ENCODE measurements at regions not wholly inside any gene's neighbourhood (a gene's known extent, or its start where the extent isn't known, plus 50 kb on each side); places are given as distances from the start of the nearest gene placed in this dataset.

- H3K4me3 ChIP-seq (ENCODE audit: low read length): no peak overlapping the region
- peak; percentile 94 for DNase-seq (ENCODE audit: low read depth)
- no peak for TF ChIP-seq CTCF (conservative IDR thresholded peaks at IDR 0.05; ENCODE audit: low read length)
Observed at GRCh38 chr2:12169721-12170120, 423.3 kb downstream of the LPIN1 start.

- no peak for TF ChIP-seq CTCF (conservative IDR thresholded peaks at IDR 0.05; ENCODE audit: low read length)
- no peak overlapping the region for H3K4me3 ChIP-seq (ENCODE audit: low read length)
- peak; percentile 32 for DNase-seq (ENCODE audit: low read depth)
Observed at GRCh38 chr2:12170121-12170520, 423.7 kb downstream of the LPIN1 start.

- DNase-seq (ENCODE audit: low read depth): peak; percentile 11
- TF ChIP-seq CTCF (conservative IDR thresholded peaks at IDR 0.05; ENCODE audit: low read length): peak; percentile 55
- no peak overlapping the region for H3K4me3 ChIP-seq (ENCODE audit: low read length)
Observed at GRCh38 chr2:12173271-12173942, 427.0 kb downstream of the LPIN1 start.

- DNase-seq (ENCODE audit: low read depth): no peak
- TF ChIP-seq CTCF (conservative IDR thresholded peaks at IDR 0.05; ENCODE audit: low read length): no peak
- no peak overlapping the region for H3K4me3 ChIP-seq (ENCODE audit: low read length)
Observed at GRCh38 chr2:12173943-12174340, 427.5 kb downstream of the LPIN1 start.

- no peak overlapping the region for H3K4me3 ChIP-seq (ENCODE audit: low read length)
- no peak for DNase-seq (ENCODE audit: low read depth)
- no peak for TF ChIP-seq CTCF (conservative IDR thresholded peaks at IDR 0.05; ENCODE audit: low read length)
Observed at GRCh38 chr2:12175323-12175722, 428.9 kb downstream of the LPIN1 start.

GRCh38 chr2:12176623-12177454 lies 430.4 kb downstream of the LPIN1 start:
- no peak for TF ChIP-seq CTCF (conservative IDR thresholded peaks at IDR 0.05; ENCODE audit: low read length)
- H3K4me3 ChIP-seq (ENCODE audit: low read length): no peak overlapping the region
- no peak for DNase-seq (ENCODE audit: low read depth)

All from AG10803 (cell line).